Epithelial cell of esophagus (primary cell): ENCODE measurements at regions not wholly inside any gene's neighbourhood (a gene's known extent, or its start where the extent isn't known, plus 50 kb on each side); places are given as distances from the start of the nearest gene placed in this dataset.
A peak's percentile ranks its signal among the peaks of the same experiment; 100 is the strongest.
"Not testable (repeated sequence)": the region's sequence is repeated elsewhere in the genome, so short reads cannot be mapped to it uniquely, and the experiment has no call there.

Source experiments
- DNase-seq: peaks from one replicate; pipeline ENCODE4 v3.0.0; 2010; ENCODE audit warnings: low read depth
- H3K4me3 ChIP-seq: 2 replicates; pipeline ENCODE4 v1.5.1; 2011; ENCODE audit warnings: mild to moderate bottlenecking, low read length, control low read depth
- TF ChIP-seq, protein P1 (sequence below): IDR thresholded peaks from 2 replicates; pipeline ENCODE4 v1.5.1; 2011; ENCODE audit warnings: low read depth, mild to moderate bottlenecking, low read length, control low read depth, inconsistent platforms; ENCODE audit not compliant: insufficient read depth; ENCODE audit errors: missing control alignments

DNA sequence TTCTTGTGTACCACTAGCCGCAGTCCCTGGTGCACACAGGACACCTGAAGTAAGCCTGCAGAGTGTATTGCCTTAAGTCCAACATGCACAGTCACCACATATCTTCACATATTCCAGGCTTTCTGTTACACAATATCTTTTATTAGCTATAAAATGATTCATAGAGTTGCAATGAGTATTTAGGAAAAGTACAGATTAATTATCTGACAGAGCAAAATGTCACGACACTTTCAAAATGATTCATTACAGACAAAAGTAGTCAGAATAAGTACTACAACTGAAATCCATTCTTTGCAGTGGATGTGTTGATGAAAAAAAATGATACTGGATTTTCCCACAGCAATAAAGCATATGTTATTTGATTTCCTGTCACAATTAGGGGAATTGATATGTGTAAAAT lies 199.5 kb upstream of the ASCC3 start:
- H3K4me3 ChIP-seq: no peak overlapping the region
- DNase-seq: peak; percentile 90
- TF ChIP-seq, protein P1, sequence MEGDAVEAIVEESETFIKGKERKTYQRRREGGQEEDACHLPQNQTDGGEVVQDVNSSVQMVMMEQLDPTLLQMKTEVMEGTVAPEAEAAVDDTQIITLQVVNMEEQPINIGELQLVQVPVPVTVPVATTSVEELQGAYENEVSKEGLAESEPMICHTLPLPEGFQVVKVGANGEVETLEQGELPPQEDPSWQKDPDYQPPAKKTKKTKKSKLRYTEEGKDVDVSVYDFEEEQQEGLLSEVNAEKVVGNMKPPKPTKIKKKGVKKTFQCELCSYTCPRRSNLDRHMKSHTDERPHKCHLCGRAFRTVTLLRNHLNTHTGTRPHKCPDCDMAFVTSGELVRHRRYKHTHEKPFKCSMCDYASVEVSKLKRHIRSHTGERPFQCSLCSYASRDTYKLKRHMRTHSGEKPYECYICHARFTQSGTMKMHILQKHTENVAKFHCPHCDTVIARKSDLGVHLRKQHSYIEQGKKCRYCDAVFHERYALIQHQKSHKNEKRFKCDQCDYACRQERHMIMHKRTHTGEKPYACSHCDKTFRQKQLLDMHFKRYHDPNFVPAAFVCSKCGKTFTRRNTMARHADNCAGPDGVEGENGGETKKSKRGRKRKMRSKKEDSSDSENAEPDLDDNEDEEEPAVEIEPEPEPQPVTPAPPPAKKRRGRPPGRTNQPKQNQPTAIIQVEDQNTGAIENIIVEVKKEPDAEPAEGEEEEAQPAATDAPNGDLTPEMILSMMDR: no peak

DNA sequence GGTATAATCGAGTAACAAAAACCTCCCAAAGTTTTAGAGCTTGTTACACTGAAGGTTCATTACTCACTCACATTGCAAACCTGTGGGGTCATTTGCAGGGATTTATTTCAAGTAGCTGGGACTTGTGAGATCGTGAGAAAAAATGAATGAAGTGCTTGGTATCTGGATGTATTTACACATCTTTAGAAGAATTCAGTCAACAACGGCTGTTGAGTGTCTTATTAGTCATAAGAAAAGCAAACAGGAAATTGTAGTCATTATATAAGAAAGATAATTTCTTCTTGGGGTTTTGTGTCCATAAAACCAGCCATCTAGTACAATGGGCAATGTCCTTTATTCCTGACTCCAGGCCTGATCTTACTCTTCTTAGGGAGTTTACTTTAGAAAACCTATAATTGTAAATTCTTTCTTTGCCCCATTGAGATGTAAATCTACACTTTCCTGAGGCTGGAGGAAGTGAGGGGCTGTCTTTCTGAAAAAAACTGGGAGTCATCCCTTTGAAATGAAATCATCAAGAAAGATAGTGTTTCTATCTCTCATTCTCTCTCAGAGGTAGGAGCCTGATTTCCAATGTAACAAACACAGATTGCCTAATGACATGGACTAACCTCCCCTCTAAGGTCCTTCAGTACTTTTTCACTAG lies 202.5 kb upstream of the ASCC3 start:
- TF ChIP-seq, protein P1: no peak
- peak; percentile 97 for DNase-seq
- no peak overlapping the region for H3K4me3 ChIP-seq

DNA sequence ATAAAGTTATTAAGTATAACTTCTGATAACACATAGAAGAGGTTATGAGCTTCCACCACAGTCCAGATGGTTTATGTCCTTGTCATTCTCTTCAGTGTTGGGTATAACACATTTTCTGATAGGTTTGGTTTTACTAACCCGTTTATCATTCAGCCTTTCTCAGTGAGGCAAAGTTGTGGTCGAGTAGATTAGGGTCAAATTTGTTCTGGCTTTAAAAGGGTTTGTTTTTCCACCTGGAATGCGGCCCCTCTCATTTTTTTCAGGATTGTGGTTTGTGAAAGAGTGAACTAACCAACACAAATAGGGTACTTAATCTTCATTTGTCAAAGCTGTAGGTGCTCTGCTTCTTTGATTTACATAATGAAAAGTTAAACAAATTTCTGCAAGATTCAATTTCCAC lies 204.2 kb upstream of the ASCC3 start:
- no peak overlapping the region for H3K4me3 ChIP-seq
- TF ChIP-seq, protein P1: no peak
- DNase-seq: no peak

DNA sequence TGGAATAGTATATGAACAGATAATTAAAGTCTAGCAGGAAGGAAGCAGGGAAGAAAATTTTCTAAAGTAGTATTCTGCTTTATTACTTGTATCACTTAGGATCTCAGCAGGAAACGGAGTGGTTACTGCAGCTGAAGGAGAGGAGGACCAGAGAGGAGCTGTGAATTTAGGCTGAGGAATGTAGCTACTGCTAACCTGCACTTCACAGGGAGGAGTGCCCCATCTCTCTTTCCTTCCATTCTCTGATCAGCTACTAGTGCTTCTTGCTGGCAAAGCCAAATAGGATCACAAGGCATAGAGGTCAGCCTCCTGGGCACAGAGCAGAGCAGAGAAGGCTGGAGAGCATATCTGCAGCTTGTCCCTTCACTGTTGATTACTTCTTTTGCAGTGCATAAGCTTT lies 205.3 kb upstream of the ASCC3 start:
- no peak overlapping the region for H3K4me3 ChIP-seq
- DNase-seq: no peak
- TF ChIP-seq, protein P1: no peak

DNA sequence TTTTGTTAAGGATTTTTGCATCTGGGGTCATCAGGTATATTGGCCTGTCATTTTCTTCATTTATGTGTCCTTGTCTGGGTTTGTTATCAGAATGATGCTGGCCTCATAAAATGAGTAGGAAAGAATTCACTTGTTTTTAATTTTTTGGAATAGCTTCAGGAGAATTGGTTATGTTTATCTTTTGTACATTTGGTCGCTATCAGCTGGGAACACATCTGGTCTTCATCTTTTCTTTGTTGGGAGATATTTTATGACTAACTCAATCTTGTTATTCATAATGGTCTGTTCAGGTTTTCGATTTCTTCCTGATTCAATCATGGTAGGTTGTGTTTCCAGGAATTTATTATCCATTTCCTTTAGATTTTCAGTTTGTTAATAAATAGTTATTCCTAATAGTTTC lies 207.5 kb upstream of the ASCC3 start:
- TF ChIP-seq, protein P1: no peak

DNA sequence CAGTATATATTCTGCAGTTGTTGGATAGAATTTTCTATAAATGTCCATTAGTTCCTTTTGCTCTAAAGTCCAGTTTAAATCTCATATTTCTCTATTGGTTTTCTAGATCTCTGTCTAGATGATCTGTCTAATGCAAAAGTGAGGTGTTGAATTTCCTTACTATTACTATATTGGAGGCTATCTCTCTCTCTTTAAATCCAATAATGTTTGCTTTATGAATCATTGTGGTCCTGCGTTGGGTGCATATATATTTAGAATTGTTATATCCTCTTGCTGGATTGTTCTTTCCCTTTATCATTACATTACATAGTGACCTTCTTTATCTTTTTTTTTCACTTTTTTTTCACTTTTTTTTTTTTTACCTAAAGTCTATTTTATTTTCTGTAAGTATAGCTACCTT lies 208.5 kb upstream of the ASCC3 start:
- no peak overlapping the region for H3K4me3 ChIP-seq
- no peak for DNase-seq
- TF ChIP-seq, protein P1: no peak

More for the DNA sequence above, 207.5 kb upstream of the ASCC3 start:
- no peak for DNase-seq
- no peak overlapping the region for H3K4me3 ChIP-seq

DNA sequence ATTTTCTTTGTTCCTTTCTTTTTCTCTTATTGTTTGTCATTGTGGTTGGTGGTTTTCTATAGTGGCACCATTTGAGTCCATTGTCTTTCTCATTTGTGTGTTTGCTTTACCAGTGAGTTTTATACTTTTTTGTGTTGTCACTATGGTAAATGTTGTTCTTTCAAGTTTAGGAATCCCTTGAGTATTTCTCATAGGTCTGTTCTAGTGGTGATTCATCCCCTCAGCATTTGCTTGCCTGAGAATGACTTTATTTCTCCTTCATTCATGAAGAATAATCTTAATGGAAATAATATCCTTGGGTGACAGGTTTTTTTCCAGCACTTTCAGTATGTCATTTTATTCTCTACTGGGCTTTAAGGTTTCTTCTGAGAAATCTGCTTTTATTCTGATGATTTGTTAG lies 209.2 kb upstream of the ASCC3 start:
- H3K4me3 ChIP-seq: no peak overlapping the region
- TF ChIP-seq, protein P1: no peak

DNA sequence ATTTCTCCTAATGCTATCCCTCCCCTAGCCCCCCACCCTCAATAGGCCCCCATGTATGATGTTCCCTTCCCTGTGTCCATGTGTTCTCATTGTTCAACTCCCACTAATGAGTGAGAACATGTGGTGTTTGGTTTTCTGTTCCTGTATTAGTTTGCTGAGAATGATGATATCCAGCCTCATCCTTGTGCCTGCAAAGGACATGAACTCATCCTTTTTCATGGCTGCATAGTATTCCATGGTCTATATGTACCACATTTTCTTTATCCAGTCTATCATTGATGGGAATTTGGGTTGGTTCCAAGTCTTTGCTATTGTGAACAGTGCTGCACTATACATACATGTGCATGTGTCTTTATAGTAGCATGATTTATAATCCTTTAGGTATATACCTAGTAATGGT lies 217.5 kb upstream of the ASCC3 start:
- not testable (repeated sequence) for DNase-seq, H3K4me3 ChIP-seq

More for the DNA sequence above, 209.2 kb upstream of the ASCC3 start:
- peak; percentile 27 for DNase-seq
